Upper lobe of left lung (tissue), 6 donors: ENCODE measurements at regions not wholly inside any gene's neighbourhood (a gene's known extent, or its start where the extent isn't known, plus 50 kb on each side); places are given as distances from the start of the nearest gene placed in this dataset.

ENCODE experiments used
- ATAC-seq, 2 donors: fragments of 200-7000 bp; cut with Tn5 transposase; one replicate each; pipeline ENCODE4 v1.9.1; 2022; ENCODE audit warnings: mild to moderate bottlenecking in 2 of 2, moderate library complexity in 2 of 2; ENCODE audit not compliant: low FRiP score in 2 of 2
- DNase-seq, 2 donors: peaks; one replicate each; pipeline ENCODE4 v3.0.0-alpha.2; 2019 to 2020
- H3K27ac ChIP-seq, 4 donors: fragments of 200-600 bp; sonication (generic); one replicate each; pipeline ENCODE4 v1.5.1; 2016 to 2019
- H3K27me3 ChIP-seq, 4 donors: fragments of 200-600 bp; sonication (generic); one replicate each; pipeline ENCODE4 v1.5.1; 2017 to 2019
- H3K36me3 ChIP-seq, 4 donors: fragments of 200-600 bp; sonication (generic); one replicate each; pipeline ENCODE4 v1.5.1; 2016 to 2019
- H3K4me1 ChIP-seq, 4 donors: fragments of 200-600 bp; sonication (generic); one replicate each; pipeline ENCODE4 v1.5.1; 2018 to 2019
- H3K4me3 ChIP-seq, 4 donors: fragments of 200-600 bp; sonication (generic); one replicate each; pipeline ENCODE4 v1.5.1; 2017 to 2019; ENCODE audit warnings: mild to moderate bottlenecking in 2 of 4, moderate library complexity in 1 of 4
- H3K9me3 ChIP-seq, 4 donors: fragments of 200-600 bp; sonication (generic); one replicate each; pipeline ENCODE4 v1.5.1; 2018 to 2019
- CTCF ChIP-seq, 6 experiments: fragments of 450-650 bp in 4 of 6; fragments of 200-600 bp in 2 of 6; sonication (generic) in 2 of 6; IDR thresholded peaks; one replicate each; pipeline ENCODE4 v1.5.1; 2016 to 2019; ENCODE audit warnings: antibody characterized with exemption in 6 of 6
- EP300 ChIP-seq, 4 donors: sonication (generic); formaldehyde crosslinking; IDR thresholded peaks; one replicate each; pipeline ENCODE4 v1.5.1; 2017; ENCODE audit warnings: antibody characterized with exemption in 4 of 4, control low read depth in 2 of 4
- POLR2A ChIP-seq, 4 donors: fragments of 450-650 bp; IDR thresholded peaks; one replicate each; pipeline ENCODE4 v1.5.1; 2016 to 2017; ENCODE audit warnings: antibody characterized with exemption in 4 of 4, mild to moderate bottlenecking in 2 of 4
- POLR2AphosphoS5 ChIP-seq, 2 donors: sonication (generic); formaldehyde crosslinking; IDR thresholded peaks; one replicate each; pipeline ENCODE4 v1.5.1; 2017; ENCODE audit warnings: antibody characterized with exemption in 2 of 2
- WGBS, 2 donors: methylation state at CpG; one replicate each; pipeline ENCODE4 v1.1.5; 2017 to 2018; 5-methylcytosine and 5-hydroxymethylcytosine counted together
- small RNA-seq, 4 donors: library from RNA; depleted of rRNA; stranded (forward); fragments of <200 nt; gene quantifications; one replicate each; pipeline ENCODE3, GENCODE V24; 2016
- donor health status: DM: no; HTN: no; CAD: no; lungs with moderate emphysema.
- donor health status: DM: no; HTN: yes; CAD: no; lungs with severe emphysema.

GRCh38 chr3:165899066-165899465, 61.8 kb upstream of the BCHE start:
- TF ChIP-seq POLR2A (IDR thresholded peaks at IDR 0.05) (no peak), POLR2AphosphoS5 (IDR thresholded peaks at IDR 0.05) (no peak)
- H3K4me3 ChIP-seq = no peak overlapping the region
- DNase-seq (no peak), ATAC-seq (no peak)
- no peaks in the 10 kb centered on the region for H3K36me3 ChIP-seq
- no peaks in the 10 kb centered on the region for H3K27me3 ChIP-seq
- WGBS, 2 donors = 96 to 97% methylated on average over 1 of the region's 1 CpG
- no peaks in the 10 kb centered on the region for H3K9me3 ChIP-seq
- no peak overlapping the region for H3K27ac ChIP-seq
- H3K4me1 ChIP-seq = no peaks in the 10 kb centered on the region

GRCh38 chr3:165897137-165897536, 59.9 kb upstream of the BCHE start:
- no peak for ATAC-seq
- TF ChIP-seq POLR2AphosphoS5 (IDR thresholded peaks at IDR 0.05) = no peak
- TF ChIP-seq EP300 (IDR thresholded peaks at IDR 0.05) = no peak
- TF ChIP-seq POLR2A (IDR thresholded peaks at IDR 0.05) = no peak
- no peak for TF ChIP-seq CTCF (IDR thresholded peaks at IDR 0.05)

GRCh38 chr3:165895919-165896318, 58.7 kb upstream of the BCHE start:
- Histone ChIP-seq H3K4me3 (no peak overlapping the region), H3K4me1 (no peaks in the 10 kb centered on the region), H3K36me3 (no peaks in the 10 kb centered on the region), H3K27me3 (no peaks in the 10 kb centered on the region), H3K27ac (no peak overlapping the region), H3K9me3 (no peaks in the 10 kb centered on the region)
- ATAC-seq (no peak), DNase-seq (no peak)
- TF ChIP-seq EP300 (IDR thresholded peaks at IDR 0.05) (no peak), POLR2A (IDR thresholded peaks at IDR 0.05) (no peak), POLR2AphosphoS5 (IDR thresholded peaks at IDR 0.05) (no peak), CTCF (IDR thresholded peaks at IDR 0.05) (no peak)
- whole genome bisulfite sequencing, 2 donors = 46 to 61% methylated on average over 5 of the region's 5 CpGs

More at GRCh38 chr3:165897137-165897536, 59.9 kb upstream of the BCHE start:
- DNase-seq = no peak
- Histone ChIP-seq H3K4me3 (no peak overlapping the region), H3K27ac (no peak overlapping the region), H3K9me3 (no peaks in the 10 kb centered on the region), H3K36me3 (no peaks in the 10 kb centered on the region), H3K27me3 (no peaks in the 10 kb centered on the region), H3K4me1 (no peaks in the 10 kb centered on the region)
- WGBS, 2 donors = 87 to 88% methylated on average over 7 of the region's 7 CpGs

- 69 to 76% methylated on average over 4 of the region's 4 CpGs for WGBS, 2 donors
- no peak for TF ChIP-seq POLR2AphosphoS5 (IDR thresholded peaks at IDR 0.05)
- no peak for TF ChIP-seq POLR2A (IDR thresholded peaks at IDR 0.05)
- no peak for TF ChIP-seq EP300 (IDR thresholded peaks at IDR 0.05)
- TF ChIP-seq CTCF (IDR thresholded peaks at IDR 0.05) = no peak
- Histone ChIP-seq H3K4me3 (no peak overlapping the region), H3K4me1 (no peaks in the 10 kb centered on the region), H3K36me3 (no peaks in the 10 kb centered on the region), H3K27ac (no peak overlapping the region), H3K27me3 (no peaks in the 10 kb centered on the region), H3K9me3 (no peaks in the 10 kb centered on the region)
- ATAC-seq = no peak
- no peak for DNase-seq
Measured at GRCh38 chr3:165892565-165892964, 55.3 kb upstream of the BCHE start.

Small RNA genes lying in the stretch of these regions (small RNA-seq; reads per million reads assigned to genes)
- gene AC069439.1 (0 reads per million in 4 donors), gene AC072046.1 (0 reads per million in 4 donors), gene AC072046.2 (0 reads per million in 4 donors), gene MTND4LP10 (0 reads per million in 4 donors), gene RN7SKP298 (0 reads per million in 4 donors)
